SH-SY5Y (cell line): ENCODE measurements at regions not wholly inside any gene's neighbourhood (a gene's known extent, or its start where the extent isn't known, plus 50 kb on each side); places are given as distances from the start of the nearest gene placed in this dataset.

Experiments
- GATA2 ChIP-seq: IDR thresholded peaks from 2 replicates; pipeline ENCODE4 v1.6.1; 2011; ENCODE audit warnings: mild to moderate bottlenecking, low read depth, low read length
- GATA3 ChIP-seq: IDR thresholded peaks from 2 replicates; pipeline ENCODE4 v1.6.1; 2011; ENCODE audit warnings: low read depth, mild to moderate bottlenecking, low read length, moderate library complexity

- TF ChIP-seq GATA3 (no peak), GATA2 (no peak)
Observed at GRCh38 chr2:16273111-16273510, 332.8 kb downstream of the MYCN start.
